ENCODE measurements at regions not wholly inside any gene's neighbourhood (a gene's known extent, or its start where the extent isn't known, plus 50 kb on each side); places are given as distances from the start of the nearest gene placed in this dataset.
A peak's percentile ranks its signal among the peaks of the same experiment; 100 is the strongest.
"Not testable (repeated sequence)": the region's sequence is repeated elsewhere in the genome, so short reads cannot be mapped to it uniquely, and the experiment has no call there.

DNA sequence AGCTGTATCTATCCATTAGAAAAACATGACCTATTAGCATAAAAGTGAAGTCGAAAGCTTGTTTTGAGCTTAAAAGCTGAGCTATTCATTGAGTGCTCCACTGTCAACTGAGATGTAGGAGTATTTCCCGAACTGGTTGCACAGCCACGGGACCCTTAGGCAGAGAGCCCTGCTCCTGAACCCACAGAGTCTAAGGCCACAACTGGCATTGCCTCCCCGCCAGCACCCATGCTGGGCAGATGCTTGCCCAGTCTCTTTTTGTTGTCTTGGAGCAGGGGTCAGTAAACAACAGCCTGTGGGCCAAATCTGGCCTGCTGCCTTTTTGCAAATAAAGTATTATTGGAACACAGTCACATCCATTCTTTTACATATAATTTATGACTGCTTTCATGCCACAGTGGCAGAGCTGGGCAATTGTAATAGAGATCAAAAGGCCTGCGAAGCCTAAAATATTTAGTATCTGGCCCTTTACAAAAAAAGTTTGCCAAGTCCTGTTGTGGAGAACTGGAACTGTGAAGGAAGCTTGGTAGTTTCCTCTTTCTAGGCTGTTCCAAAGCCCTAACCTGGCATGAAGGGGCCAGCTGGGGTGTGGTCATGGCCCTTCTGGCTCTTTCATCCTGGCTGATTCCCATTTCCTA lies 58.4 kb upstream of the WAPL start:
- no peak for DNase-seq

- DNase-seq: no peak
These were observed 58.9 kb upstream of the WAPL start for GRCh38 chr10:86580521-86580891.

DNA sequence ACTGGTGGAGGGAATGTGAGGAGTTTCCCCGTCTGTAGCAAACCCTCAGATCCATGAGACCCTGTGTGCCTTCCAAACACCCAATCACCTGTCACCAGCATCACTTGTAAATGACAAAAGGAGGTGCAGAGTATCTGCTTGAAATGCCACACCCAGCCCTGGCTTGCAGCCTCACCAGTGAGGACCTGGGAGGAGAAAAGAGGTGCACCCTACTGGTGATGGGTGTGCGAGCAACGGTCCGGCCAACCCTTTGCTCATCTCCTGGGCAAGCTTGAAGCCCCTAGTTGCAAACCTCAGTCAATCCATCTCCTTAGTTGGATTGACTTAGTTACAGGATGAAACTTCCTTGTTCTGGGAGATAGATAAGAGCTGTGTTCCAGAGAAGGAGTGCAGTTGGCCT lies 62.4 kb upstream of the WAPL start:
- peak; percentile 12 for DNase-seq

DNA sequence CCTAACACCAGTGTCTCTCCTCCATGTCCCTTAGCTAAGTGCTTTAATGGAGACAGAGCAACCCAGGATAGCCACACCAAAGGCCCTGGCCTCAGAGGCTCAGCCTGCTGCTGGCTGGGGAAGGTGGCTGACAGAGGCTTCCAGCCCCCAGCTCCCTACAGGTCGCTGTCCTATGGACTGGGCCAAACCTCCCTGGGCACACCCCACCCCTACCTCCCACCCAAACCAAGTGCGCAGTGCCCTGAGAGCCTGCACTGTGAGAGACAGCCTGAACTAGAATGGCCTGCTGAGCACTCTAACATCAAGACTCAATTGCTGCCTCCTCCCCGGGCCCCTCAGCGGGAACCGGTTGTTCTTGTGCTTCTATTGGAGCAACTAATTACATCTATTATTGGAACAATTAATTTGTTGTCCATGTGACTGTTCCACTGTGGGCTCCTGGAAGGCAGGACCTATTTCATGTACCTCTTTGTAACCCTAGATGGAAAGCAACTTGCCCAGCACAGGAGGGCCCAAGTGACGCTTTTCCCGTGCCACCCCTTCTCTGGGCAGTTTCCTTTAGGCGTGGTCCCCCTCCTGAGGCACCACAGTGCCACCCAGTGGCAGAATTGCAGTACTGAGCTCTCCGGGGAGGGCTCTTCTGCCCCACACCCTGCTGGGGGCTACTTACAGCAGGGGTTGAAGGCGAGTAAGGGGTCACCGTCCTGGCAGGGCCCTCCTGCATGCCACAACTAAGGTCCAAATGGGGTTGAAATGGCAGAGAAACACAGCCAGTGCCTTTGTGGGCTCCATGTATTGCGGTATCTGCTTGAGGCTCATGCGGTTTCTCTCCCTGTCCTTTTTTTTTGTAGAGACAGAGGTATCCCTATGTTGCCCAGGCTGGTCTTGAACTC lies 63.7 kb upstream of the WAPL start:
- peak; percentile 84 for DNase-seq

DNA sequence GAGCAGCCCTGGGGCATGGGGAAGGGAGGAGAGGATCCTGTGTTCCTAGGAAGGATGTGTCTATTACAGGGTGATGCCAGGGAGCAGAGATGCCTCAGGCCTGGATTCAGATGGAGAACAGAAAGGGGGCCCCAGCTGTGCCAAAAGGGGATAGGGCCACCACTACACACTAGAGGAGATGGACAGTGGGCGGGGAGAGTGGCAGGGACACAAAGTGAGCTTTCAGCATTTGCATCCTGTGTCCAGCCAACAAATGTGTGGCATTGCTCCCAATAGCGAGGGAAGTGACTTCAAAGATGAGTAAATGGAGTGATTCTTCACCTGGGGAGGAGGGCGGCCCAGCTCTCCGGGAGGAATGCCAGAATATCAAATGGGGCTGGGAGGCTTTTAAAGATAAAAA lies 64.9 kb upstream of the WAPL start:
- no peak for DNase-seq

- not testable (repeated sequence) for DNase-seq
These were observed 65.6 kb upstream of the OPN4 start for GRCh38 chr10:86588781-86589180.

DNA sequence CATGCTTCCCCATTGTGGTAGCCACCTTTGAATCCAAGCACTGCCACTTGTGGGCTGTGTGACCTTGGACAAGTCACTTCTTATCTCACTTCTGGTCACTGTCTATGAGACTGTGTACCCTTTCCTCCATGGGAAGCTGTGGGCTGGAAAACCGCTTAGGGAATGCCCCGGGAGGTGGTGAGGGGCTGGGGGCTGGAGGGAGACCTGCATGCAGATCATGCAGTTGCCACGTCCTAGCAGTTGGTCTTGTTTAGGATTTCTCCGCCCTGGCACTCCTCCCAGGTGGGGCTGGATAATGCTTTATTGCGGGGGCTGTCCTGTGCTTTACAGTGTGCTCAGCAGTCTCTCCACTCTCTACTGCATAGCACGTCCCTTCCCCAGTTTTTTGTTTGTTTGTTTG lies 62.9 kb upstream of the OPN4 start:
- DNase-seq: no peak

DNA sequence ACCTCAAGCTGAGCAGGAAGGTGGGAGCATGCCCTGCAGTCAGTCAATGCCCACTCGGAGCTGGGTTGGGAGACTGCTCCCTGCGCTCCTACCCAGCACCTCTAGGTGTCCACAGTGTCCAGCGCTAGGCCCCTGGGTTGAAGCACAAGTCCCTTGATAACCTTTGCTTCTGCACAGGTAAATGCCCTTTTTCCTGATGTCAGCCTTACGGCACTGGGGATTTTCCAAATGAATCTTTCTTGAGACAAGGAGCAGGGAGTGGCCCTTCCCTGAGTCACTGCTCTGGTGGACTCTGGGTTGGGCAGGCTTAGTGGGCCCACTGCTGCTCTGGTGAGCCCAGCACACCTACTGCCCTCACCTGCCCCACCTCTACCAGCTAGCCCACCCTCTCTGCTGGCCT lies 61.9 kb upstream of the OPN4 start:
- no peak for DNase-seq

DNA sequence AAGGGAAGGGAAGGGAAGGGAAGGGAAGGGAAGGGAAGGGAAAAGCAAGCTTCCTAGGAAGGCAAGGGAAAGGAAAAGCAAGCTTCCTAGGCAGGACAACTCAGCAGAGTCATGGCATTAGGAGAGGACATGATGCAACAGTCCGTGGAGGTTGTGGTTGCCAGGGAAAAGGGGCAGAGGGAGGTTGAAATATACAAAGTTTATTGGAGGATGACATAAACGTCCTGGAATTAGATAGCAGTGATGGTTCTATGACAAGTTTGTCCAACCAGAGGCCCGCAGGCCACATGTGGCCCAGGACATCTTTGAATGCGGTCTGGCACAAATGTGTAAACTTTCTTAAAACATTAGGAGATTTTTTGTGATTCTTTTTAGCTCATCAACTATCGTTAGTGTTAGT lies 59.8 kb upstream of the OPN4 start:
- DNase-seq: no peak

- no peak for DNase-seq
These were observed 58.9 kb upstream of the OPN4 start for GRCh38 chr10:86595496-86595895.

- no peak for DNase-seq
These were observed 58.1 kb upstream of the OPN4 start for GRCh38 chr10:86596266-86596665.

DNA sequence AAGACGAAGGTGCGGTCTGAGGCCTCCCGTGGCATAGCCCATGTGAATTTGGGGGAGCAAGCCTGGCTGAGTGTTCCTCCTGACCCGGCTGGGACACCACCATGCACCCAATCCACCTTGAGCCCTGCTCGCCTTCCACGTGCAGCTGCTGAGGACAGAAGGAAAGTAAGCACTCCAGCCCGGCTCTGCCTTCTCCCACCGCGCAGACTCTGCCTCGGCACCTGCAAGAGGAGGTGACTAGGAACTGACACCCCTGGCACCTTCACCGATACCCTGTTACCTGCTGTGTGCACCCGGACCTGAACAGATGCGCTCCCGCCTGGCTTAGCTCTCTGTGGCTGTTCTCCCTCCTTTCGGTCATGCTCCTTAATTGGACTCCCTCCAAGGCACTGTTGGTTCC lies 57.0 kb upstream of the OPN4 start:
- DNase-seq: no peak

GRCh38 chr10:86598151-86598550 lies 56.2 kb upstream of the OPN4 start:
- DNase-seq: no peak

- no peak for DNase-seq
These were observed 55.3 kb upstream of the OPN4 start for GRCh38 chr10:86599041-86599440.

DNA sequence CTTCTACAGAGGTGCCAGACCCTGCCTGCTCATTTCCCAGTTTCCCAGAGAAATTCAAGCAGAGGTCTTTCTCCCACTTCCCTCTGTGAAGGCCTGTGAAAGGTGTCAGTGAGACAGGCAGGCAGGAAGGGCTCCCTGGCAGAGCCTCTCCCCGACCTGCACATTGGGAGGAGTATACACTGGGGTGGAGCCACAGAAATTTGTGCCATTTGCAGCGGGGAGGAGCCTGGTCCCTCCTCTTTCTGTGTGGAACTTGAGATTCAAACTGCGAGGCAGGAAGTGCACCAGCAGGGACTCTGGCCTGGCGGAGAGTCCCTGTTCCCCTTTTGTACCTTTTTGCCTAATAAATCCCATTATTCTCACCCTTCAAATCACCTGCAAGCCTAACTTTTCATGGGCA lies 54.6 kb upstream of the OPN4 start:
- peak; percentile 13 for DNase-seq

DNA sequence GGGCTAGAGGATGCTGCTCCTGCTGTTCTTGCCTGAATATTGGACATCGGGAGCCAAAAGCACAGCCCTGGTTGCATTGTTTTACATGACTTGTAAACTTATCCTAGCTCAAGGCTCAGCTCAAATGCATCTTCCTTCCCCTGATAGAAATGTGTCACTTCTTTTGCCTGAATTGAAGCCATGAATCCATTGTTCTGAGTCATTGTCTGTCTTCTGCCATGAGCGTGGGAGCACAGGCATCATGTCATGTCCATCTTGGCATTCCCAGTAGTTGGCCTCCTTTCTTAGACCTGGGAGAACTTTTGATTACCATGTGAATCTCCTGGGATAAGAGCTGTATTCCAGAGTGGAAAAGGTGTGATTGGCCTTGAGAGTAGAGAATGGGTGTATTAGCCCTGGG lies 54.1 kb upstream of the OPN4 start:
- DNase-seq: no peak

DNA sequence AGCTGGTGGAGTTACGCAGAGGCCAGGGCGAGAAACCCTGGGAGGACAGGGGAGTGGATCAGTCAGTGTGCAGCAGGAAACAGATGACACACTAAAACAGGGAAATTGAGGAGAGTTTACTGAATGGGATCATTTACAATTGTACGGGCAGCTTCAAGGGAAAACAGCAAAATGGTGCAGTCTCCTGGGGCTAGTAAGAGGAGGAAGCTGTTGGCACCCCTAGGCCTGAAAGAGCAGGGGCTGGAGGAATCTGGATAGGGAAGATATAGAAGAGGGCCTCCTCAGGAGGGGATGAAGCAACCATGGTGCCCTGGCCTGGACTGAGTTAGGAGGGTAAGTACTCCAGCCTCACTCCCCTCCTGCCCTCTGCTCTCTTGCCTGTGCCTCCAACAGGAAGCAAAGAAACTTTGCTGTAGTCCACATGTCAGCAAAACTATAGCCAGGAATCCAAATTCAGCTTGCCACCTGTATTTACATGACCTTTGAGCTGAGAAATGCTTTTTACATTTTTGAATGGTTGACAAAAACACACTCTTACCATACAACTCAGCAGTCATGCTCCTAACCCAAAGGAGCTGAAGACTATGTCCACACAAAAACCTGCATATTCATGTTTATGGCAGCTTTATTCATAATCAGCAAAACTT lies 52.3 kb upstream of the OPN4 start:
- no peak for DNase-seq

GRCh38 chr10:86603256-86603655 lies 51.1 kb upstream of the OPN4 start:
- DNase-seq: no peak
